Left ventricle myocardium inferior (tissue), 1 donor: ENCODE measurements at regions not wholly inside any gene's neighbourhood (a gene's known extent, or its start where the extent isn't known, plus 50 kb on each side); places are given as distances from the start of the nearest gene placed in this dataset.

Experiments used
- DNase-seq: peaks from one replicate; pipeline ENCODE4 v3.0.0-alpha.2; 2020
- H3K27ac ChIP-seq: fragments of 200-600 bp; replicated peaks from 2 replicates; pipeline ENCODE4 v1.8.0; 2021
- H3K27me3 ChIP-seq: fragments of 200-600 bp; 2 replicates; pipeline ENCODE4 v1.8.0; 2021; ENCODE audit warnings: low read depth
- H3K36me3 ChIP-seq: fragments of 200-600 bp; 2 replicates; pipeline ENCODE4 v1.8.0; 2021
- H3K4me1 ChIP-seq: fragments of 200-600 bp; 2 replicates; pipeline ENCODE4 v1.8.0; 2021
- H3K4me3 ChIP-seq: fragments of 200-600 bp; 2 replicates; pipeline ENCODE4 v1.8.0; 2021; ENCODE audit warnings: mild to moderate bottlenecking, moderate library complexity
- H3K9me3 ChIP-seq: fragments of 200-600 bp; replicated peaks from 2 replicates; pipeline ENCODE4 v1.8.0; 2021
- intact Hi-C: fragments of 100-400 bp; cut with micrococcal nuclease; formaldehyde crosslinking; loops from one replicate; pipeline ENCODE4 v1.11.0; 2022
- TF ChIP-seq, protein P1 (sequence below): fragments of 200-600 bp; IDR thresholded peaks from 2 replicates; pipeline ENCODE4 v1.8.0; 2021; ENCODE audit warnings: antibody characterized with exemption, mild to moderate bottlenecking, borderline replicate concordance
- donor health status: DM: no; HTN: yes; CAD: no; lungs with severe emphysema.

DNA sequence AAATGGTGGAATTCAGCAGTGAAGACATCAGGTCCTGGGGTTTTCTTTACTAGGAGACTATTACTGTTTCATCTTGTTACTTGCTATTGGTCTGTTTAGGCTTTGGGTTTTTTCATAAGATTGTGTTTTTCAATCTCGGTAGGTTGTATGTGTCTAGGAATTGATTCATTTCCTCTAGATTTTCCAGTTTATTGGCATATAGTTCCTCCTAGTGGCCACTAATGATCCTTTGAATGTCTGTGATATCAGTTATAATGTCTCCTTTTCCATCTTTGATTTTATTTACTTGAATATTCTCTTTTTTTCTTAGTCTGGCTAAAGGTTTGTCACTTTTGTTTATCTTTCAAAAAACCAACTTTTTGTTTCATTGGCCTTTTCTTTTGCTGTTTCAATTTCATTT, 233.0 kb downstream of the RWDD3 start:
- intact Hi-C loops, result no loop called here
- no peaks in the 10 kb centered on the region for H3K36me3 ChIP-seq
- no peak overlapping the region for H3K4me3 ChIP-seq
- DNase-seq, result no peak
- H3K27ac ChIP-seq, result no peak overlapping the region
- TF ChIP-seq, protein P1, sequence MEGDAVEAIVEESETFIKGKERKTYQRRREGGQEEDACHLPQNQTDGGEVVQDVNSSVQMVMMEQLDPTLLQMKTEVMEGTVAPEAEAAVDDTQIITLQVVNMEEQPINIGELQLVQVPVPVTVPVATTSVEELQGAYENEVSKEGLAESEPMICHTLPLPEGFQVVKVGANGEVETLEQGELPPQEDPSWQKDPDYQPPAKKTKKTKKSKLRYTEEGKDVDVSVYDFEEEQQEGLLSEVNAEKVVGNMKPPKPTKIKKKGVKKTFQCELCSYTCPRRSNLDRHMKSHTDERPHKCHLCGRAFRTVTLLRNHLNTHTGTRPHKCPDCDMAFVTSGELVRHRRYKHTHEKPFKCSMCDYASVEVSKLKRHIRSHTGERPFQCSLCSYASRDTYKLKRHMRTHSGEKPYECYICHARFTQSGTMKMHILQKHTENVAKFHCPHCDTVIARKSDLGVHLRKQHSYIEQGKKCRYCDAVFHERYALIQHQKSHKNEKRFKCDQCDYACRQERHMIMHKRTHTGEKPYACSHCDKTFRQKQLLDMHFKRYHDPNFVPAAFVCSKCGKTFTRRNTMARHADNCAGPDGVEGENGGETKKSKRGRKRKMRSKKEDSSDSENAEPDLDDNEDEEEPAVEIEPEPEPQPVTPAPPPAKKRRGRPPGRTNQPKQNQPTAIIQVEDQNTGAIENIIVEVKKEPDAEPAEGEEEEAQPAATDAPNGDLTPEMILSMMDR, result peak; percentile 47
- peaks cover 27% of the 10 kb centered on the region for H3K9me3 ChIP-seq
- no peaks in the 10 kb centered on the region for H3K4me1 ChIP-seq
- no peaks in the 10 kb centered on the region for H3K27me3 ChIP-seq

DNA sequence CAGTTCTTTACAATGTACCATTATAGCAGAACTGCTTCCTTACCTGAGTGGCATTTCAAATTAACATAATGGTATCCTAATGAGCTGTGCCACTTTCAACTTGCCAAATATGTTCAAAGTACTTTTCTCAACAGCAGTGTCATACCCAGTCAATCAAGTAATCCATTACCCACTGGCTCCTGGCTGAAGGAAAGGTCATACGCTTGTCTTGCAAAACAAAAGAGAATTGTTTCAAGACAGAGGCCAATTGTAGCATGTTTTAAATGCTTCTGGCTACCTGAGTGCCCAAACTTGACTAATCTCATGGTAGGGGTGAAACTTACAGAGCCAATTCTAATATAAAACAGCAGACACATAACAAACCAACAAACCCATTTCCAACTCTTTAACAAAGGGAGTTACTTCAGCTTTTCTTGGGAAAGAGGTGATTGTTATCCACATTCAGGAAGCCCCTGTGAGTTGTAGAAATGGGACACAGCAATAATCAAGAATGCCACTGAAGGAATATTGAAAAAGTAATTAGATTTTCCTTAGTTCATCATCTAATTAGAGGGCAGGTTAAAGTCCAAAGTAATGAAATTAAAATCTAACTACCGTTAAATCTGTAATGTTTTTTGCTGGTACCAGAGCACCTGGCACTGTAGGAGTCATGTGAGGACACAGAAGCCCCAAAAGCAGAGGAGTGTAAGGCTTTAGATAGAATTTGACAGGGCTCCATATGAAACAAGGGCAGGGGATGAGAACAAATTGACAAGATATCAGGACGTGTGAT, 241.9 kb downstream of the RWDD3 start:
- no peak overlapping the region for H3K4me3 ChIP-seq
- DNase-seq, result no peak
- H3K27me3 ChIP-seq, result no peaks in the 10 kb centered on the region
- TF ChIP-seq, protein P1, result no peak
- no peaks in the 10 kb centered on the region for H3K4me1 ChIP-seq
- intact Hi-C loops, result no loop called here
- H3K9me3 ChIP-seq, result no peaks in the 10 kb centered on the region
- H3K36me3 ChIP-seq, result no peaks in the 10 kb centered on the region
- no peak overlapping the region for H3K27ac ChIP-seq

DNA sequence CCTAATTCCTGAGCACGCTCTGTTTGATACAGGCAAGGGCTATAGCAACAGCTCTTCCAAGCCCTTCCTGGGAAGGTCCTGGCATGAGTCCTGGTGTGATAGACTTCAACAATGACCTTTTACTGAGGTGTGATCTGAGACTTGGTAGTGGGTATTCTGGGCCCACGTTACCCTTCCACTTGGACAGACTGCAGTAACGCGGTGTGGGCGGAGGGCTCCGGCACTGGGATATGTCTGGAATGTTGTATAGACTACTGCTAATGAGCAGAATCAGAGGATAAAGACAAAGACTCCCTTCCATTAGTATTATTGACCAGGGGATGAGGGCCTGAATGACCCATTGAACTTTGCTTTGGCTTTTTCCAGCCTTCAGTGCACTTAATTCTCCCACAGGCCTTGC, 262.3 kb downstream of the RWDD3 start:
- H3K4me3 ChIP-seq, result no peak overlapping the region
- no peak for DNase-seq
- H3K4me1 ChIP-seq, result no peaks in the 10 kb centered on the region
- no peaks in the 10 kb centered on the region for H3K36me3 ChIP-seq
- H3K27ac ChIP-seq, result no peak overlapping the region
- intact Hi-C loops, result no loop called here
- TF ChIP-seq, protein P1, result no peak
- H3K9me3 ChIP-seq, result no peaks in the 10 kb centered on the region
- H3K27me3 ChIP-seq, result no peaks in the 10 kb centered on the region

DNA sequence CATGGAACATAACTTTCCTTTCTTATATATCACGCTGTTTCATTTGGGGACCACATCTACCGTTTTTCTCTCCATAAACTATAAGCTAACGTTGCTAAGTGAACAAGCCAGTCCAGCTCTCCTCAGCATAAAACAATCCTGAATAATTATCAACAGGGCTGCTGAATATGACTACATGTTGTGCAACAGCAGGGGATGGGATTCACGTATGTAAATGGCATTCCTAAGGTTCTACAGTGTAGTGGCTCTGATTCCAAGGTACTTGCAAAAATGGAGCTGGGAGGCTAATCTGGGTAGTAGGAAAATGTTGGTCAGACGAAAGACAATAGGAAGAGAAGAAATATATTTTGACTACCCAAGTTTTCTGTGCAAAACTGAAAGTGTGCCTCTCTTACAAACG, 262.8 kb downstream of the RWDD3 start:
- no peaks in the 10 kb centered on the region for H3K27me3 ChIP-seq
- H3K4me3 ChIP-seq, result no peak overlapping the region
- intact Hi-C loops, result no loop called here
- no peaks in the 10 kb centered on the region for H3K9me3 ChIP-seq
- no peak for DNase-seq
- H3K4me1 ChIP-seq, result no peaks in the 10 kb centered on the region
- TF ChIP-seq, protein P1, result no peak
- H3K27ac ChIP-seq, result no peak overlapping the region
- no peaks in the 10 kb centered on the region for H3K36me3 ChIP-seq

DNA sequence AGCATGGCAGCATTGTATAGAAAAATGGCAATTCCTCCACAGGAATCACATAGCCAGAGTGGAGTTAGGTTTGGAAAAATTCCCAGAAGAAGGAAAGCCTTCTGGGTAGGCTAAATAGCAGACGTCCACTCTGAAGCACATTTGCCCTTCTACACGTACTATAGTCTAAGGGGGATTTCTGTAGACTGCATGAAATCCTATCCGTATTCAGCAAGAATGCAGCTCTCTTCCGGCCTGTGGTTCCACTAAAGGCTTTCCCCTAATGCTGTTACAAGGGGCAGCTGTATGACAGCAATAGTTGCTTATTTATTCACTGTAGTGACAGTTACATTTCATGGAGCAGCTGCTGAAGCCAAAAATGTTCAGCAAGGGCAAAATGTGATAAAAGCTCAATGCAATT, 263.6 kb downstream of the RWDD3 start:
- Histone ChIP-seq H3K36me3 (no peaks in the 10 kb centered on the region), H3K27me3 (no peaks in the 10 kb centered on the region), H3K4me3 (no peak overlapping the region), H3K27ac (no peak overlapping the region), H3K9me3 (no peaks in the 10 kb centered on the region), H3K4me1 (no peaks in the 10 kb centered on the region)
- intact Hi-C loops, result no loop called here
- TF ChIP-seq, protein P1, result no peak
- no peak for DNase-seq
